GM23248 (cell line): ENCODE measurements at regions not wholly inside any gene's neighbourhood (a gene's known extent, or its start where the extent isn't known, plus 50 kb on each side); places are given as distances from the start of the nearest gene placed in this dataset.

Experiments
- EZH2 ChIP-seq: fragments of 200-600 bp; sonication (generic); IDR thresholded peaks from 2 replicates; pipeline ENCODE4 v1.6.1; 2018; ENCODE audit warnings: antibody characterized with exemption, mild to moderate bottlenecking; ENCODE audit not compliant: insufficient read depth, poor library complexity, severe bottlenecking
- EZH2phosphoT487 ChIP-seq: fragments of 200-600 bp; sonication (generic); IDR thresholded peaks from 2 replicates; pipeline ENCODE4 v1.6.1; 2018; ENCODE audit warnings: antibody characterized with exemption, moderate library complexity, mild to moderate bottlenecking, low read depth; ENCODE audit not compliant: insufficient read depth

DNA sequence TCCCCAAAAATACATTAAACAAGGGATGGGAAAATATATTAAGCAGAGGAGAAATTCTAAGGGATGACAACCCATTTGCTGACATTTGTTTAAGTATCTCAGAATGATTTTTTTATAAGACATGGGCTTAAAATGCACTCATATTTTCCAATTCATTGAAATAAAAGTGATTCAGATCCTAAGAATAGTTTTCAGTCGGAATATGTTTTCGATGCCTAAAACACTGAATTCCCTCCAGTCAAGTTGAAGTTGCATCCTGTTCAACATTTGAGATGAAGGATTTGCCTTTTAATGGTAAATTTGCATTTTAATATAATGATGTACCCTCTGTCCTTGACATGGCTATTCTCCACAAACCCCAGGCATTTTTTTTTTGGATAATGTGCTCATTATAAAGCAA is 79.3 kb downstream of the PTCHD4 start:
- TF ChIP-seq EZH2phosphoT487, result no peak
- TF ChIP-seq EZH2, result no peak
